Tibial nerve (tissue), 4 donors: ENCODE measurements at regions not wholly inside any gene's neighbourhood (a gene's known extent, or its start where the extent isn't known, plus 50 kb on each side); places are given as distances from the start of the nearest gene placed in this dataset.

Source experiments
- CTCF ChIP-seq, 5 experiments: fragments of 200-600 bp in 3 of 5; fragments of 450-650 bp in 2 of 5; sonication (generic) in 3 of 5; IDR thresholded peaks; one replicate each; pipeline ENCODE4 v1.5.1; 2016 to 2019; ENCODE audit warnings: antibody characterized with exemption in 5 of 5, mild to moderate bottlenecking in 3 of 5, moderate library complexity in 2 of 5
- EP300 ChIP-seq, 2 donors: sonication (generic); formaldehyde crosslinking; IDR thresholded peaks; one replicate each; pipeline ENCODE4 v1.6.1; 2017; ENCODE audit warnings: antibody characterized with exemption in 2 of 2, mild to moderate bottlenecking in 1 of 2
- POLR2A ChIP-seq, 2 donors: fragments of 450-650 bp; IDR thresholded peaks; one replicate each; pipeline ENCODE4 v1.6.1; 2017; ENCODE audit warnings: antibody characterized with exemption in 2 of 2, mild to moderate bottlenecking in 2 of 2, moderate library complexity in 2 of 2

GRCh38 chr14:83909507-83909906 is 1620.4 kb upstream of the FLRT2 start:
- no peak for TF ChIP-seq CTCF (IDR thresholded peaks at IDR 0.05)
- TF ChIP-seq POLR2A (IDR thresholded peaks at IDR 0.05), result no peak
- TF ChIP-seq EP300 (IDR thresholded peaks at IDR 0.05), result no peak
